K562 (cell line): ENCODE measurements at regions not wholly inside any gene's neighbourhood (a gene's known extent, or its start where the extent isn't known, plus 50 kb on each side); places are given as distances from the start of the nearest gene placed in this dataset.

Experiments
- ATAC-seq: fragments of 200-7000 bp; cut with Tn5 transposase; 3 replicates; pipeline ENCODE4 v1.9.1; 2020; ENCODE audit warnings: moderate library complexity
- BruUV-seq: library from RNA; stranded (reverse); fragments of 400-500 nt; replicated peaks from 2 replicates; lab custom pipeline; 2021; lab: Mats Ljungman, UMichigan
- CTCF ChIA-PET: fragments of 300-600 bp; formaldehyde crosslinking; extraction: SDS; loops from one replicate; lab custom pipeline; 2021; ENCODE audit warnings: low intra/inter-chr PET ratio; lab: Yijun Ruan, JAX
- POLR2A ChIA-PET: fragments of 300-600, 350-650 bp; sonication (Branson Sonifier 250); formaldehyde crosslinking; extraction: SDS; loops from one replicate; lab custom pipeline; 2021; ENCODE audit warnings: antibody characterized with exemption, inconsistent platforms; lab: Yijun Ruan, JAX
- DNase-seq, 4 experiments: peaks; one replicate each; pipeline versions ENCODE4 v3.0.0 to v3.0.0-alpha.2; 2011 to 2018; ENCODE audit warnings: low spot score in 3 of 4, mixed read lengths in 3 of 4; ENCODE audit errors: extremely low read depth in 1 of 4
- FAIRE-seq: peaks from 2 replicates; lab custom pipeline; 2011; peaks lifted over from hg19 to GRCh38; lab: Jason Lieb, UNC
- H2AFZ ChIP-seq: 2 replicates; pipeline ENCODE4 v1.6.0; 2011; ENCODE audit warnings: low read depth, low read length, control low read depth, inconsistent platforms
- H3K27ac ChIP-seq: fragments of 200-600 bp; 3 replicates; pipeline ENCODE4 v1.8.0; 2011; ENCODE audit warnings: low read depth, mild to moderate bottlenecking, control low read depth, inconsistent platforms, low read length, moderate library complexity, mixed read lengths; ENCODE audit errors: extremely low read depth
- H3K27me3 ChIP-seq, 2 experiments: fragments of 300-600 bp in 1 of 2; 2 replicates in 1 of 2; 3 replicates in 1 of 2; pipeline versions ENCODE4 v1.6.0 to v1.8.0; 2011; ENCODE audit warnings: inconsistent platforms in 2 of 2, low read length in 2 of 2, mild to moderate bottlenecking in 1 of 2, mixed read lengths in 1 of 2, moderate library complexity in 1 of 2; ENCODE audit not compliant: control insufficient read depth in 2 of 2, insufficient read depth in 2 of 2
- H3K36me3 ChIP-seq: fragments of 300-600 bp; 3 replicates; pipeline ENCODE4 v1.8.0; 2011; ENCODE audit warnings: mild to moderate bottlenecking, low read length, inconsistent platforms; ENCODE audit not compliant: control insufficient read depth, insufficient read depth
- H3K4me1 ChIP-seq, 2 experiments: fragments of 200-600 bp in 1 of 2; replicated peaks in 1 of 2; 2 replicates in 1 of 2; 3 replicates in 1 of 2; pipeline versions ENCODE4 v1.5.1 to v1.8.0; 2011; ENCODE audit warnings: inconsistent platforms in 2 of 2, low read length in 2 of 2, mild to moderate bottlenecking in 1 of 2, mixed read lengths in 1 of 2, moderate library complexity in 1 of 2; ENCODE audit not compliant: control insufficient read depth in 2 of 2, insufficient read depth in 2 of 2
- H3K4me2 ChIP-seq: 2 replicates; pipeline ENCODE4 v1.6.1; 2011; ENCODE audit warnings: low read length, control low read depth, inconsistent platforms, mixed read lengths; ENCODE audit not compliant: insufficient read depth
- H3K4me3 ChIP-seq: fragments of 200-600 bp; sonication (generic), shearing (Covaris generic); 2 replicates; pipeline ENCODE4 v1.5.1; 2016; ENCODE audit warnings: control low read depth, inconsistent platforms
- H3K79me2 ChIP-seq: fragments of 200-600 bp; 3 replicates; pipeline ENCODE4 v1.8.0; 2011; ENCODE audit warnings: low read length, inconsistent platforms; ENCODE audit not compliant: control insufficient read depth, insufficient read depth
- H3K9ac ChIP-seq, 2 experiments: 2 replicates each; pipeline versions ENCODE4 v1.6.0 to v1.6.1; 2011; ENCODE audit warnings: low read depth in 2 of 2, low read length in 2 of 2, control low read depth in 1 of 2, inconsistent platforms in 1 of 2, mild to moderate bottlenecking in 1 of 2, mixed read lengths in 1 of 2; ENCODE audit not compliant: insufficient read depth in 1 of 2
- H3K9me1 ChIP-seq: one replicate; pipeline ENCODE4 v1.6.0; 2011; ENCODE audit warnings: inconsistent platforms, mild to moderate bottlenecking, low read length, moderate library complexity; ENCODE audit not compliant: control insufficient read depth, insufficient read depth
- H3K9me3 ChIP-seq: replicated peaks from 2 replicates; pipeline ENCODE4 v1.5.1; 2011; ENCODE audit warnings: low read depth, low read length, inconsistent platforms; ENCODE audit not compliant: control insufficient read depth, insufficient read depth
- H4K20me1 ChIP-seq: replicated peaks from 2 replicates; pipeline ENCODE4 v1.6.1; 2011; ENCODE audit warnings: low read length, inconsistent platforms, mixed read lengths; ENCODE audit not compliant: control insufficient read depth, insufficient read depth
- ELF2 ChIP-seq: fragments of 250-450 bp; sonication (Bioruptor Pico); IDR thresholded peaks from 2 replicates; pipeline ENCODE4 v1.5.0; 2021; ENCODE audit warnings: mild to moderate bottlenecking
- GTF2E2 ChIP-seq: fragments of 200-800 bp; sonication (Bioruptor generic); IDR thresholded peaks from 2 replicates; pipeline ENCODE4 v1.6.1; 2016; ENCODE audit warnings: missing genetic modification characterization, missing compliant biosample characterization
- LARP7 ChIP-seq: fragments of 450-650 bp; IDR thresholded peaks from 2 replicates; pipeline ENCODE4 v1.6.1; 2016
- NFATC3 ChIP-seq: fragments of 450-650 bp; IDR thresholded peaks from 2 replicates; pipeline ENCODE4 v1.6.1; 2017; ENCODE audit warnings: mild to moderate bottlenecking
- NFYB ChIP-seq: IDR thresholded peaks from 2 replicates; pipeline ENCODE4 v1.6.1; 2011; ENCODE audit warnings: mild to moderate bottlenecking, moderate library complexity; ENCODE audit not compliant: insufficient read length; ENCODE audit errors: extremely low read depth
- RERE ChIP-seq: sonication (generic); formaldehyde crosslinking; IDR thresholded peaks from 2 replicates; pipeline ENCODE4 v1.8.0; 2023; ENCODE audit warnings: missing genetic modification reagents, mild to moderate bottlenecking, borderline replicate concordance
- SIN3B ChIP-seq: fragments of 450-650 bp; IDR thresholded peaks from 2 replicates; pipeline ENCODE4 v1.6.1; 2017; ENCODE audit warnings: low read depth, mild to moderate bottlenecking, moderate library complexity
- SMAD4 ChIP-seq: fragments of 250-450 bp; sonication (Bioruptor Pico); conservative IDR thresholded peaks from 2 replicates; pipeline ENCODE4 v1.8.0; 2021; ENCODE audit warnings: inconsistent platforms, mild to moderate bottlenecking, moderate library complexity
- ZBTB33 ChIP-seq: sonication (generic); formaldehyde crosslinking; IDR thresholded peaks from 2 replicates; pipeline ENCODE4 v1.8.1; 2023; ENCODE audit warnings: mild to moderate bottlenecking, missing genetic modification reagents
- ZBTB8A ChIP-seq: fragments of 450-650 bp; IDR thresholded peaks from 2 replicates; pipeline ENCODE4 v1.6.1; 2018; ENCODE audit warnings: mild to moderate bottlenecking, moderate library complexity; ENCODE audit not compliant: partially characterized antibody
- ZNF184 ChIP-seq: sonication (generic); formaldehyde crosslinking; IDR thresholded peaks from 2 replicates; pipeline ENCODE4 v1.5.0; 2020; ENCODE audit warnings: missing genetic modification reagents
- WGBS: fragments of 100-300 bp; shearing (Covaris generic); methylation state at CpG from one replicate; pipeline ENCODE4 v1.1.6; 2016; ENCODE audit warnings: low coverage, mixed read lengths; ENCODE audit not compliant: insufficient coverage; ENCODE audit errors: missing lambda C conversion rate; 5-methylcytosine and 5-hydroxymethylcytosine counted together
- in situ Hi-C: fragments of 300-500 bp; cut with MboI; formaldehyde crosslinking; loops from 4 replicates; pipeline ENCODE4 v1.15.0; 2018; ENCODE audit warnings: inconsistent platforms, mixed read lengths
- intact Hi-C: fragments of 100-400 bp; cut with micrococcal nuclease; formaldehyde crosslinking; loops from 2 replicates; pipeline ENCODE4 v1.14.2; 2022

- POLR2A ChIA-PET, result no interaction called here
- no peak overlapping the region for H3K27ac ChIP-seq
- 0% methylated on average over 5 of the region's 5 CpGs for WGBS
- no peaks in the 10 kb centered on the region for H3K27me3 ChIP-seq
- no peak overlapping the region for H3K9ac ChIP-seq
- no peak for TF ChIP-seq SIN3B
- TF ChIP-seq LARP7, result no peak
- no peak for TF ChIP-seq ZNF184
- no peak for TF ChIP-seq GTF2E2 (tag)
- TF ChIP-seq NFATC3, result no peak
- H3K4me1 ChIP-seq, result no peaks in the 10 kb centered on the region
- H3K4me2 ChIP-seq, result no peak overlapping the region
- in situ Hi-C loops, result no loop called here
- H2AFZ ChIP-seq, result no peak overlapping the region
- no peaks in the 10 kb centered on the region for H4K20me1 ChIP-seq
- intact Hi-C loops, result no loop called here
- H3K9me3 ChIP-seq, result no peaks in the 10 kb centered on the region
- no peaks in the 10 kb centered on the region for H3K79me2 ChIP-seq
- H3K36me3 ChIP-seq, result no peaks in the 10 kb centered on the region
- DNase-seq (no peak), ATAC-seq (no peak), FAIRE-seq (no peak)
- H3K9me1 ChIP-seq, result no peaks in the 10 kb centered on the region
- H3K4me3 ChIP-seq, result no peak overlapping the region
- CTCF ChIA-PET, result no interaction called here
- BruUV-seq, result no TSS peak
Measured at GRCh38 chr6:101294051-101294638, 99.4 kb upstream of the GRIK2 start.

GRCh38 chr6:101294676-101295075, 98.8 kb upstream of the GRIK2 start:
- Histone ChIP-seq H3K27ac (no peak overlapping the region), H3K4me1 (no peaks in the 10 kb centered on the region), H3K79me2 (no peaks in the 10 kb centered on the region), H3K4me2 (no peak overlapping the region), H3K9me3 (no peaks in the 10 kb centered on the region), H3K9me1 (no peaks in the 10 kb centered on the region), H3K9ac (no peak overlapping the region), H4K20me1 (no peaks in the 10 kb centered on the region), H3K4me3 (no peak overlapping the region), H3K36me3 (no peaks in the 10 kb centered on the region), H2AFZ (no peak overlapping the region), H3K27me3 (no peaks in the 10 kb centered on the region)
- POLR2A ChIA-PET, result no interaction called here
- FAIRE-seq (no peak), ATAC-seq (no peak), DNase-seq (no peak)
- intact Hi-C loops (no loop called here), in situ Hi-C loops (no loop called here)
- CTCF ChIA-PET, result no interaction called here
- BruUV-seq, result no TSS peak
- TF ChIP-seq NFYB, result no peak
- TF ChIP-seq ZBTB33 (CRISPR knock-in tag), result no peak
- TF ChIP-seq ZBTB8A, result no peak
- no peak for TF ChIP-seq RERE (CRISPR knock-in tag)
- TF ChIP-seq SMAD4 (CRISPR knock-in tag), result no peak
- no peak for TF ChIP-seq ELF2 (CRISPR knock-in tag)
